HUES48 (cell line): ENCODE measurements at regions not wholly inside any gene's neighbourhood (a gene's known extent, or its start where the extent isn't known, plus 50 kb on each side); places are given as distances from the start of the nearest gene placed in this dataset.

Experiments
- H3K27ac ChIP-seq: one replicate; pipeline ENCODE4 v1.7.0; 2013; ENCODE audit warnings: low read depth, low read length, inconsistent platforms
- H3K27me3 ChIP-seq: 2 replicates; pipeline ENCODE4 v1.6.1; 2013; ENCODE audit warnings: mild to moderate bottlenecking, low read length; ENCODE audit not compliant: control insufficient read depth, insufficient read depth
- H3K36me3 ChIP-seq: 2 replicates; pipeline ENCODE4 v1.6.1; 2013; ENCODE audit warnings: low read length; ENCODE audit not compliant: control insufficient read depth, insufficient read depth
- H3K4me1 ChIP-seq: 2 replicates; pipeline ENCODE4 v1.6.1; 2013; ENCODE audit warnings: mild to moderate bottlenecking, low read length; ENCODE audit not compliant: control insufficient read depth, insufficient read depth
- H3K4me3 ChIP-seq: 2 replicates; pipeline ENCODE4 v1.5.1; 2013; ENCODE audit warnings: mild to moderate bottlenecking, low read depth, low read length
- H3K9ac ChIP-seq: 2 replicates; pipeline ENCODE4 v1.6.1; 2013; ENCODE audit warnings: mild to moderate bottlenecking, low read depth, low read length, moderate library complexity
- H3K9me3 ChIP-seq: 2 replicates; pipeline ENCODE4 v1.6.1; 2013; ENCODE audit warnings: low read length; ENCODE audit not compliant: control insufficient read depth, insufficient read depth

- H3K4me1 ChIP-seq: no peaks in the 10 kb centered on the region
- no peaks in the 10 kb centered on the region for H3K9me3 ChIP-seq
- H3K9ac ChIP-seq: no peak overlapping the region
- no peaks in the 10 kb centered on the region for H3K27me3 ChIP-seq
- H3K36me3 ChIP-seq: no peaks in the 10 kb centered on the region
- H3K27ac ChIP-seq: no peak overlapping the region
- no peak overlapping the region for H3K4me3 ChIP-seq
These were observed 1322.0 kb downstream of the EFNB2 start for GRCh38 chr13:105213512-105213911.

DNA sequence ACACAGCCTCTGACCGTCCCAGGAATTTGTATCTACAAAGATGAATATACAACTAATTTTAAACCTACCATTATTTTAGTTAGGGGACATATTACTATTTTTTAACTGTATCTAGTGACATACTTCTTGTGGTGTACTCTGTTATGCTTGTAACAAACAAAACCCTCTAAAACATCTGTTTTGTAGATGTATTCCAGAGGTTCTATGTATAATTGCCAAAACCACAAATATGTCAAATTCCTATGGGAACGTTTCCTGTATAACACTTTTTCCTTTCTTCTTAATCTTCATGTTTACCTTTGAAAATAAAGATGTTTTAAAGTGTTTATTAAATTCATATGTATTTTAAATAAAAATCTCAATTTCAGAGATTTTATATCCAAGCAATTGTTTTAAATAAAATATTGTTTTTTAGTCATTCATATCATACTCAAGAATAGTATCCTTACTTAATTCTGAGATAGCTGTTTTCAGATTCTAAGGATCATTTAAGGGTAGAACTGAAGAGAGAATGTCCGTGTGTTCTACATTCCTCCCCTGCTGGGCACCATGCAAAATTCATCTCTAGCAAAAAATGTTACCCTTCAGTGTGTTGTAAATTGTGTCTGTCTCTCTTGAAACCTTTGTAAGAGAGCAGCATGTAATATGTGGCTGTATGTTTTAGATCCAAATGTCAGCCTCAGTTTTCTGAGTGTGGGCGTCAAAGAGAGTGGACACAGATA lies 1327.7 kb downstream of the EFNB2 start:
- no peak overlapping the region for H3K9ac ChIP-seq
- H3K27ac ChIP-seq: no peak overlapping the region
- H3K4me1 ChIP-seq: no peaks in the 10 kb centered on the region
- H3K36me3 ChIP-seq: no peaks in the 10 kb centered on the region
- no peaks in the 10 kb centered on the region for H3K27me3 ChIP-seq
- H3K4me3 ChIP-seq: no peak overlapping the region
- no peaks in the 10 kb centered on the region for H3K9me3 ChIP-seq

GRCh38 chr13:105202354-105202753 lies 1333.1 kb downstream of the EFNB2 start:
- Histone ChIP-seq H3K4me3 (no peak overlapping the region), H3K27me3 (no peaks in the 10 kb centered on the region), H3K27ac (no peak overlapping the region), H3K36me3 (no peaks in the 10 kb centered on the region), H3K9ac (no peak overlapping the region), H3K9me3 (no peaks in the 10 kb centered on the region), H3K4me1 (no peaks in the 10 kb centered on the region)

DNA sequence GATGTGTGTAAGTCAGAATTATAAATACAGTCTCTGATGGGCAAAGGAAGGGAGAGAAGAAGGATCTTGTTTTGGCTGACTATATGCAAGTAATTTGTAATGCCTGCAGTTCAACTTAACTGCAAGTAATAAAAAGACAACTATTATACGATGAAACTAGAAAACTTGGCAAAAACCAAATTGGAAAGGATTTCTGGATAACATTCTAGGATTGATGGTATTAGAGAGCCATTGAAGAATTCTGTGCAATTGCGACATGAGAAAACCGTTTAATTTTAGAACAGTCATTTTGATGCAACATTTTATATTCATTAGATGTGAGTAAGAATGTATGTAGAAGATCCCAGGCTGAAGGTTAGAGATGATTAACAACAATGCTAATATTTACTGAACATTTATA lies 1334.1 kb downstream of the EFNB2 start:
- no peak overlapping the region for H3K9ac ChIP-seq
- H3K36me3 ChIP-seq: no peaks in the 10 kb centered on the region
- no peak overlapping the region for H3K4me3 ChIP-seq
- H3K27ac ChIP-seq: no peak overlapping the region
- no peaks in the 10 kb centered on the region for H3K9me3 ChIP-seq
- H3K4me1 ChIP-seq: peaks cover under 1% of the 10 kb centered on the region; the same call in 1 of the 2 replicates
- no peaks in the 10 kb centered on the region for H3K27me3 ChIP-seq

GRCh38 chr13:105200181-105200580 lies 1335.3 kb downstream of the EFNB2 start:
- H3K27me3 ChIP-seq: no peaks in the 10 kb centered on the region
- H3K9ac ChIP-seq: no peak overlapping the region
- H3K4me3 ChIP-seq: no peak overlapping the region
- no peaks in the 10 kb centered on the region for H3K9me3 ChIP-seq
- peaks cover 4% of the 10 kb centered on the region; the same call in 1 of the 2 replicates for H3K4me1 ChIP-seq
- no peaks in the 10 kb centered on the region for H3K36me3 ChIP-seq
- no peak overlapping the region for H3K27ac ChIP-seq

GRCh38 chr13:105196052-105196451 lies 1339.4 kb downstream of the EFNB2 start:
- Histone ChIP-seq H3K4me1 (peaks cover 4% of the 10 kb centered on the region; the same call in 1 of the 2 replicates), H3K27ac (no peak overlapping the region), H3K4me3 (no peak overlapping the region), H3K9me3 (no peaks in the 10 kb centered on the region), H3K9ac (no peak overlapping the region), H3K27me3 (no peaks in the 10 kb centered on the region), H3K36me3 (no peaks in the 10 kb centered on the region)

GRCh38 chr13:105193026-105193425 lies 1342.4 kb downstream of the EFNB2 start:
- H3K4me3 ChIP-seq: no peak overlapping the region
- no peaks in the 10 kb centered on the region for H3K36me3 ChIP-seq
- no peak overlapping the region for H3K27ac ChIP-seq
- H3K27me3 ChIP-seq: no peaks in the 10 kb centered on the region
- no peak overlapping the region for H3K9ac ChIP-seq
- peaks cover 4% of the 10 kb centered on the region; the same call in 1 of the 2 replicates for H3K4me1 ChIP-seq
- H3K9me3 ChIP-seq: no peaks in the 10 kb centered on the region

DNA sequence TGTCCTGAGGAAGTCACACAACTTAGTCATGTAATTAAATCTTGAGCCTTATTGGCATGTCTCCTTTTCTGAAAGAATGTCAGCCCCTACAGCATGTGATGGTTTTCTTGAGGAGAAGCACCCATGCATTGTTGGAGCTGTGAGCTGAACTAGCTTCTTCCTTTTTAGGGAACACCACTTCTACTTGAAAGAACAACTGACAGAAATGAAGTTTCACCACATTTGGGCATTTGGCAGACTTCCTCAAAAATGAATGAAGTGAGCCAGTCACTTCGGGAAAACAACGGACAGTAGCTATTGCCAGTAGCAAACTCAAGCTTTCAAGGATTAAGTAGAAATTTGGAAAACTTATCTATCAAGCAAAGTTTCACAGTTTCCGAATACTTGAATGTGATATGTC lies 1351.3 kb downstream of the EFNB2 start:
- no peaks in the 10 kb centered on the region for H3K4me1 ChIP-seq
- H3K27me3 ChIP-seq: no peaks in the 10 kb centered on the region
- no peak overlapping the region for H3K9ac ChIP-seq
- H3K36me3 ChIP-seq: no peaks in the 10 kb centered on the region
- H3K9me3 ChIP-seq: no peaks in the 10 kb centered on the region
- H3K27ac ChIP-seq: no peak overlapping the region
- no peak overlapping the region for H3K4me3 ChIP-seq

- Histone ChIP-seq H3K4me1 (no peaks in the 10 kb centered on the region), H3K27me3 (no peaks in the 10 kb centered on the region), H3K9ac (no peak overlapping the region), H3K9me3 (no peaks in the 10 kb centered on the region), H3K27ac (no peak overlapping the region), H3K4me3 (no peak overlapping the region), H3K36me3 (no peaks in the 10 kb centered on the region)
These were observed 1358.1 kb downstream of the EFNB2 start for GRCh38 chr13:105177265-105177900.

- H3K4me3 ChIP-seq: no peak overlapping the region
- H3K9ac ChIP-seq: no peak overlapping the region
- H3K9me3 ChIP-seq: no peaks in the 10 kb centered on the region
- no peak overlapping the region for H3K27ac ChIP-seq
- no peaks in the 10 kb centered on the region for H3K27me3 ChIP-seq
- H3K36me3 ChIP-seq: no peaks in the 10 kb centered on the region
- H3K4me1 ChIP-seq: no peaks in the 10 kb centered on the region
These were observed 1365.0 kb downstream of the EFNB2 start for GRCh38 chr13:105170438-105170837.

- H3K27ac ChIP-seq: no peak overlapping the region
- H3K36me3 ChIP-seq: no peaks in the 10 kb centered on the region
- no peaks in the 10 kb centered on the region for H3K27me3 ChIP-seq
- H3K4me3 ChIP-seq: no peak overlapping the region
- H3K9me3 ChIP-seq: no peaks in the 10 kb centered on the region
- no peak overlapping the region for H3K9ac ChIP-seq
- H3K4me1 ChIP-seq: no peaks in the 10 kb centered on the region
These were observed 1367.2 kb downstream of the EFNB2 start for GRCh38 chr13:105168295-105168694.
